ENCODE measurements at regions not wholly inside any gene's neighbourhood (a gene's known extent, or its start where the extent isn't known, plus 50 kb on each side); places are given as distances from the start of the nearest gene placed in this dataset.

GRCh38 chr4:79604152-79604551 is 196.1 kb upstream of the GK2 start:
- Histone ChIP-seq H3K36me3 (ENCODE audit: insufficient read depth, low read length) (no peaks in the 10 kb centered on the region), H3K4me1 (ENCODE audit: insufficient read depth, low read length) (no peaks in the 10 kb centered on the region), H2AFZ (ENCODE audit: low read depth, low read length) (no peak overlapping the region), H3K27me3 (ENCODE audit: insufficient read depth, low read length) (no peaks in the 10 kb centered on the region), H4K20me1 (ENCODE audit: insufficient read depth, low read length) (no peaks in the 10 kb centered on the region), H3K4me2 (ENCODE audit: low read length) (no peak overlapping the region), H3K9ac (ENCODE audit: low read length) (no peak overlapping the region), H3K4me3 (ENCODE audit: insufficient read depth, low read depth, low read length) (no peak overlapping the region), H3K27ac (ENCODE audit: low read depth, low read length) (no peak overlapping the region), H3K9me3 (ENCODE audit: insufficient read depth, low read depth, low read length) (no peaks in the 10 kb centered on the region), H3K79me2 (ENCODE audit: insufficient read depth, low read length) (no peaks in the 10 kb centered on the region)
- no peaks in the 10 kb centered on the region for H3K27me3 Mint-ChIP-seq (ENCODE audit: low read depth, unreplicated experiment)
- no peaks in the 10 kb centered on the region for H3K4me1 Mint-ChIP-seq (ENCODE audit: low read depth, unreplicated experiment)
- H3K4me3 Mint-ChIP-seq (ENCODE audit: unreplicated experiment): no peak overlapping the region
- FAIRE-seq (no peak), DNase-seq (ENCODE audit: low read depth) (no peak)
- TF ChIP-seq EZH2 (IDR thresholded peaks at IDR 0.05; ENCODE audit: insufficient read depth, low read length) (no peak), CTCF (IDR thresholded peaks at IDR 0.05; ENCODE audit: insufficient read depth, low read depth, low read length) (no peak)
- H3K36me3 Mint-ChIP-seq (ENCODE audit: low read depth, unreplicated experiment): no peaks in the 10 kb centered on the region
- H3K27ac Mint-ChIP-seq (ENCODE audit: unreplicated experiment): no peak overlapping the region
- H3K9me3 Mint-ChIP-seq (ENCODE audit: unreplicated experiment): peaks cover 2% of the 10 kb centered on the region

GRCh38 chr4:79603681-79604080 is 195.7 kb upstream of the GK2 start:
- no peak overlapping the region for H3K4me3 ChIP-seq (ENCODE audit: insufficient read depth, low read depth, low read length)
- no peak overlapping the region for H3K27ac ChIP-seq (ENCODE audit: low read depth, low read length)
- no peaks in the 10 kb centered on the region for H3K27me3 ChIP-seq (ENCODE audit: insufficient read depth, low read length)
- no peak for DNase-seq (ENCODE audit: low read depth)
- no peaks in the 10 kb centered on the region for H3K36me3 ChIP-seq (ENCODE audit: insufficient read depth, low read length)
- Mint-ChIP-seq H3K36me3 (ENCODE audit: low read depth, unreplicated experiment) (no peaks in the 10 kb centered on the region), H3K27me3 (ENCODE audit: low read depth, unreplicated experiment) (no peaks in the 10 kb centered on the region), H3K4me1 (ENCODE audit: low read depth, unreplicated experiment) (no peaks in the 10 kb centered on the region), H3K27ac (ENCODE audit: unreplicated experiment) (no peak overlapping the region), H3K9me3 (ENCODE audit: unreplicated experiment) (peaks cover 2% of the 10 kb centered on the region), H3K4me3 (ENCODE audit: unreplicated experiment) (no peak overlapping the region)
- H3K4me1 ChIP-seq (ENCODE audit: insufficient read depth, low read length): no peaks in the 10 kb centered on the region
- TF ChIP-seq EZH2 (IDR thresholded peaks at IDR 0.05; ENCODE audit: insufficient read depth, low read length) (no peak), CTCF (IDR thresholded peaks at IDR 0.05; ENCODE audit: insufficient read depth, low read depth, low read length) (no peak)
- H2AFZ ChIP-seq (ENCODE audit: low read depth, low read length): no peak overlapping the region
- H3K9me3 ChIP-seq (ENCODE audit: insufficient read depth, low read depth, low read length): no peaks in the 10 kb centered on the region
- H3K79me2 ChIP-seq (ENCODE audit: insufficient read depth, low read length): no peaks in the 10 kb centered on the region
- H3K4me2 ChIP-seq (ENCODE audit: low read length): no peak overlapping the region
- H4K20me1 ChIP-seq (ENCODE audit: insufficient read depth, low read length): no peaks in the 10 kb centered on the region
- FAIRE-seq: no peak
- no peak overlapping the region for H3K9ac ChIP-seq (ENCODE audit: low read length)

DNA sequence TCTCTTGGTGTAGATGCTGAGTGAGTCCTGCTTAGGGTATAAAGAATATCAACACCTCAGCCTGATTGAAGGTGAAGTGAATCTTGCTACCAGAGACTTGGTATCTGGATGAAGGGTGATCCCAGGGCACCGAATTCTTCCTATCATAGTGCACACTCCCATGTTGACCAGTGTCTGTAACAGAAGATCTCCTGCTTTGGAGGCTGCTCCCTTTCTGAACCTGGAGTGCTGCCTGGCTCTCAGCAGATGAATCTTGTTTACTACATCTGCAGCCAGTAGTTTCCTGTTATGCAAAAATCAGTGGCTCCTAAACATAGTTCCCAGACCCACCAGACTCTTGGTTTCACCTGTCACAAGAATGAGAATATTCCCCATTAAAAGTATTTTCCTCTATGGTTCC is 191.7 kb upstream of the GK2 start:
- no peak for FAIRE-seq
- no peaks in the 10 kb centered on the region for H3K9me3 ChIP-seq (ENCODE audit: insufficient read depth, low read depth, low read length)
- no peak overlapping the region for H3K4me2 ChIP-seq (ENCODE audit: low read length)
- no peak for DNase-seq (ENCODE audit: low read depth)
- H3K79me2 ChIP-seq (ENCODE audit: insufficient read depth, low read length): no peaks in the 10 kb centered on the region
- no peak overlapping the region for H3K27ac ChIP-seq (ENCODE audit: low read depth, low read length)
- no peak overlapping the region for H2AFZ ChIP-seq (ENCODE audit: low read depth, low read length)
- peaks cover 2% of the 10 kb centered on the region for H3K27me3 Mint-ChIP-seq (ENCODE audit: low read depth, unreplicated experiment)
- H3K27me3 ChIP-seq (ENCODE audit: insufficient read depth, low read length): no peaks in the 10 kb centered on the region
- H3K27ac Mint-ChIP-seq (ENCODE audit: unreplicated experiment): no peak overlapping the region
- H3K4me1 ChIP-seq (ENCODE audit: insufficient read depth, low read length): no peaks in the 10 kb centered on the region
- H3K9ac ChIP-seq (ENCODE audit: low read length): no peak overlapping the region
- H3K4me3 ChIP-seq (ENCODE audit: insufficient read depth, low read depth, low read length): no peak overlapping the region
- H3K4me1 Mint-ChIP-seq (ENCODE audit: low read depth, unreplicated experiment): no peaks in the 10 kb centered on the region
- H3K4me3 Mint-ChIP-seq (ENCODE audit: unreplicated experiment): no peak overlapping the region
- no peaks in the 10 kb centered on the region for H4K20me1 ChIP-seq (ENCODE audit: insufficient read depth, low read length)
- TF ChIP-seq EZH2 (IDR thresholded peaks at IDR 0.05; ENCODE audit: insufficient read depth, low read length) (no peak), CTCF (IDR thresholded peaks at IDR 0.05; ENCODE audit: insufficient read depth, low read depth, low read length) (no peak)
- no peaks in the 10 kb centered on the region for H3K36me3 Mint-ChIP-seq (ENCODE audit: low read depth, unreplicated experiment)
- no peaks in the 10 kb centered on the region for H3K36me3 ChIP-seq (ENCODE audit: insufficient read depth, low read length)
- peaks cover 2% of the 10 kb centered on the region for H3K9me3 Mint-ChIP-seq (ENCODE audit: unreplicated experiment)

Measured in astrocyte (in vitro differentiated cells and primary cell).